ENCODE measurements at regions not wholly inside any gene's neighbourhood (a gene's known extent, or its start where the extent isn't known, plus 50 kb on each side); places are given as distances from the start of the nearest gene placed in this dataset.

DNA sequence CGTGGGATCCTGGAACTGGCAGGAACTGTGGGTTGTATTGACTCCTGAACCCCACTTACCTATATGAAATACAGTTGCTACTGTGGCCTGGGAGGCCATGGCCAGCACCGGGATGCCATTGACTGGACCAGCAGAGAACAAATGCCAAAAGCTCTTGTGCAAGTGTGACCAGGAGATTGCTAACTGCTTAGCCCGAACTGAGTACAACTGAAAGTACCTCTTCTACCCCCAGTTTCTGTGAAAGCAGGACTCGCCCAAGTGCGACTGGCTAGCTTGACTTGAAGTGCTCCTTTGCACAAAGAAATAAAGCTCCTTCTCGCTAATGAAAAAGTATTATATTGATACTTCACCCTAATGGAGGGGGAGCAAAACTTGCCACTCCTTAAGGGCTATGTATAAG is 101.3 kb upstream of the ATP11B start (continued):
- TF ChIP-seq GABPA (IDR thresholded peaks at IDR 0.05 in 1 of 2, conservative IDR thresholded peaks at IDR 0.05 in 1 of 2) = no peak

DNA sequence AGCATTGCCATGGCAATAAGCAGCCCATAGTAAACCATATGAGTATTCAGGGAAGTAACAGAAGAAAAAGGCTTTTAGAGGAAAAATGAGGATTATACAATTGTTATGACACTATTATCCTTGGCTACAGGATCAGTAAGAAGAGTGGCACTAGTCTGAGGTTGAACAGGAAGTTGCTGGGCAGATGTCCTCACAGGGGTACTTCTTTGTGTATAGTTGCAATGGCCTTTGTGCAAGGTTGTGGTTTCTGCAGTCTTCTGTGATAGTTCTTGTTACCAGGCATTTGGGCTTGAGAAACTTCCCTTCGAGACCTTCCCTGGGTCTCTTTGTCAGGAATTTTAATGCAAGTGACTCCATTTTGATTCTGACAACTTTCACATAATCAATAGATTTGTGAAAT is 100.6 kb upstream of the ATP11B start:
- Histone ChIP-seq H3K27ac (ENCODE audit: low read depth in 1 of 2, low read length in 2 of 2) (no peak overlapping the region), H3K36me3 (ENCODE audit: control insufficient read depth in 4 of 4, insufficient read depth in 3 of 4, low read depth in 1 of 4, low read length in 3 of 4) (no peaks in the 10 kb centered on the region), H3K27me3 (ENCODE audit: control insufficient read depth in 4 of 4, insufficient read depth in 4 of 4, low read length in 3 of 4) (no peaks in the 10 kb centered on the region), H3K4me3 (ENCODE audit: low read depth in 1 of 3, low read length in 3 of 3) (no peak overlapping the region), H3K4me1 (ENCODE audit: control insufficient read depth in 4 of 4, insufficient read depth in 4 of 4, low read length in 3 of 4) (peaks cover 2 to 11% (median 9%) of the 10 kb centered on the region in 4 donors), H3K9ac (ENCODE audit: low read depth in 1 of 2, low read length in 2 of 2) (no peak overlapping the region), H3K9me3 (ENCODE audit: control insufficient read depth in 4 of 4, low read length in 3 of 4) (no peaks in the 10 kb centered on the region)
- no peak for DNase-seq (ENCODE audit: low spot score)
- TF ChIP-seq, protein P1, sequence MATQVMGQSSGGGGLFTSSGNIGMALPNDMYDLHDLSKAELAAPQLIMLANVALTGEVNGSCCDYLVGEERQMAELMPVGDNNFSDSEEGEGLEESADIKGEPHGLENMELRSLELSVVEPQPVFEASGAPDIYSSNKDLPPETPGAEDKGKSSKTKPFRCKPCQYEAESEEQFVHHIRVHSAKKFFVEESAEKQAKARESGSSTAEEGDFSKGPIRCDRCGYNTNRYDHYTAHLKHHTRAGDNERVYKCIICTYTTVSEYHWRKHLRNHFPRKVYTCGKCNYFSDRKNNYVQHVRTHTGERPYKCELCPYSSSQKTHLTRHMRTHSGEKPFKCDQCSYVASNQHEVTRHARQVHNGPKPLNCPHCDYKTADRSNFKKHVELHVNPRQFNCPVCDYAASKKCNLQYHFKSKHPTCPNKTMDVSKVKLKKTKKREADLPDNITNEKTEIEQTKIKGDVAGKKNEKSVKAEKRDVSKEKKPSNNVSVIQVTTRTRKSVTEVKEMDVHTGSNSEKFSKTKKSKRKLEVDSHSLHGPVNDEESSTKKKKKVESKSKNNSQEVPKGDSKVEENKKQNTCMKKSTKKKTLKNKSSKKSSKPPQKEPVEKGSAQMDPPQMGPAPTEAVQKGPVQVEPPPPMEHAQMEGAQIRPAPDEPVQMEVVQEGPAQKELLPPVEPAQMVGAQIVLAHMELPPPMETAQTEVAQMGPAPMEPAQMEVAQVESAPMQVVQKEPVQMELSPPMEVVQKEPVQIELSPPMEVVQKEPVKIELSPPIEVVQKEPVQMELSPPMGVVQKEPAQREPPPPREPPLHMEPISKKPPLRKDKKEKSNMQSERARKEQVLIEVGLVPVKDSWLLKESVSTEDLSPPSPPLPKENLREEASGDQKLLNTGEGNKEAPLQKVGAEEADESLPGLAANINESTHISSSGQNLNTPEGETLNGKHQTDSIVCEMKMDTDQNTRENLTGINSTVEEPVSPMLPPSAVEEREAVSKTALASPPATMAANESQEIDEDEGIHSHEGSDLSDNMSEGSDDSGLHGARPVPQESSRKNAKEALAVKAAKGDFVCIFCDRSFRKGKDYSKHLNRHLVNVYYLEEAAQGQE (IDR thresholded peaks at IDR 0.05) = no peak
- TF ChIP-seq ATF3 (IDR thresholded peaks at IDR 0.05) = no peak
- no peak for TF ChIP-seq FOXA1 (IDR thresholded peaks at IDR 0.05)
- WGBS = 83% methylated on average over 1 of the region's 1 CpG

GRCh38 chr3:182693723-182694122 is 99.6 kb upstream of the ATP11B start:
- WGBS = 81% methylated on average over 3 of the region's 3 CpGs
- Histone ChIP-seq H3K9ac (ENCODE audit: low read depth in 1 of 2, low read length in 2 of 2) (no peak overlapping the region), H3K27me3 (ENCODE audit: control insufficient read depth in 4 of 4, insufficient read depth in 4 of 4, low read length in 3 of 4) (no peaks in the 10 kb centered on the region), H3K4me1 (ENCODE audit: control insufficient read depth in 4 of 4, insufficient read depth in 4 of 4, low read length in 3 of 4) (peaks cover 3 to 16% (median 12%) of the 10 kb centered on the region in 4 donors), H3K27ac (ENCODE audit: low read depth in 1 of 2, low read length in 2 of 2) (no peak overlapping the region), H3K36me3 (ENCODE audit: control insufficient read depth in 4 of 4, insufficient read depth in 3 of 4, low read depth in 1 of 4, low read length in 3 of 4) (no peaks in the 10 kb centered on the region), H3K9me3 (ENCODE audit: control insufficient read depth in 4 of 4, low read length in 3 of 4) (no peaks in the 10 kb centered on the region), H3K4me3 (ENCODE audit: low read depth in 1 of 3, low read length in 3 of 3) (no peak overlapping the region)
- DNase-seq (ENCODE audit: low spot score) = no peak
- TF ChIP-seq FOXA2 (IDR thresholded peaks at IDR 0.05) (no peak), RAD21 (IDR thresholded peaks at IDR 0.05) (no peak), GABPA (IDR thresholded peaks at IDR 0.05 in 1 of 2, conservative IDR thresholded peaks at IDR 0.05 in 1 of 2) (no peak), FOXA1 (IDR thresholded peaks at IDR 0.05) (no peak), CTCF (IDR thresholded peaks at IDR 0.05; ENCODE audit: low read depth, low read length, missing input control) (no peak), MAX (IDR thresholded peaks at IDR 0.05) (no peak), ZBTB33 (IDR thresholded peaks at IDR 0.05) (no peak), HNF4G (IDR thresholded peaks at IDR 0.05) (no peak), HNF4A (conservative IDR thresholded peaks at IDR 0.05) (no peak), RXRA (IDR thresholded peaks at IDR 0.05) (no peak), NR2F2 (IDR thresholded peaks at IDR 0.05) (no peak), ATF3 (IDR thresholded peaks at IDR 0.05) (no peak), SP1 (IDR thresholded peaks at IDR 0.05) (no peak), TAF1 (conservative IDR thresholded peaks at IDR 0.05) (no peak), YY1 (IDR thresholded peaks at IDR 0.05) (no peak)
- TF ChIP-seq, protein P1 (IDR thresholded peaks at IDR 0.05) = no peak
